Transverse colon (tissue), 3 donors: ENCODE measurements at regions not wholly inside any gene's neighbourhood (a gene's known extent, or its start where the extent isn't known, plus 50 kb on each side); places are given as distances from the start of the nearest gene placed in this dataset.

ENCODE experiments used
- EP300 ChIP-seq: sonication (generic); formaldehyde crosslinking; IDR thresholded peaks from one replicate; pipeline ENCODE4 v1.6.1; 2017; ENCODE audit warnings: antibody characterized with exemption, low read depth
- POLR2A ChIP-seq: fragments of 450-650 bp; IDR thresholded peaks from one replicate; pipeline ENCODE4 v1.6.1; 2016; ENCODE audit warnings: antibody characterized with exemption, mild to moderate bottlenecking, moderate library complexity
- TF ChIP-seq, protein P1 (sequence below), 5 experiments: fragments of 200-600 bp in 3 of 5; fragments of 450-650 bp in 2 of 5; sonication (generic) in 3 of 5; IDR thresholded peaks; 1 replicate in 2 of 5; 2 replicates in 3 of 5; pipeline ENCODE4 v1.5.1; 2016 to 2017; ENCODE audit warnings: antibody characterized with exemption in 5 of 5, inconsistent platforms in 3 of 5, mild to moderate bottlenecking in 2 of 5, moderate library complexity in 1 of 5

DNA sequence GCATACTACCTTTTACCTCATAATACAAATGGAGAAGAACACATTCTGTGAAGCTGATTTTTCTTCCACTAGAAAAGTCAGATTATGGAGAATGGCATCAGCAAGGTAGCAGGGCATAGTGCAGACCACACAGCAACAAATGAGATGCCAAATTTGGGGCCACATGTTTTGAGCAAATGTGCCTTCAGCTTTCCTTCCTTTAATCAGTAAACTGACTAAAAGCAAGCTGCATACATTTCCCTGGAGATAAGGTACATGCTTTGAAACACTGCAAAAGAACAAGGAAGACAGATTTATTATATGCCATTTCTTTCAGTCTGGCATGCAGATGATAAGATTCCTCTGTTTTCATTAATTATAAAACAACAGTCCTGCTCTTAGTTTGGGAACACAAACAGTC is 67.1 kb upstream of the GUCY1A1 start:
- no peak for TF ChIP-seq EP300
- TF ChIP-seq POLR2A = no peak
- TF ChIP-seq, protein P1, sequence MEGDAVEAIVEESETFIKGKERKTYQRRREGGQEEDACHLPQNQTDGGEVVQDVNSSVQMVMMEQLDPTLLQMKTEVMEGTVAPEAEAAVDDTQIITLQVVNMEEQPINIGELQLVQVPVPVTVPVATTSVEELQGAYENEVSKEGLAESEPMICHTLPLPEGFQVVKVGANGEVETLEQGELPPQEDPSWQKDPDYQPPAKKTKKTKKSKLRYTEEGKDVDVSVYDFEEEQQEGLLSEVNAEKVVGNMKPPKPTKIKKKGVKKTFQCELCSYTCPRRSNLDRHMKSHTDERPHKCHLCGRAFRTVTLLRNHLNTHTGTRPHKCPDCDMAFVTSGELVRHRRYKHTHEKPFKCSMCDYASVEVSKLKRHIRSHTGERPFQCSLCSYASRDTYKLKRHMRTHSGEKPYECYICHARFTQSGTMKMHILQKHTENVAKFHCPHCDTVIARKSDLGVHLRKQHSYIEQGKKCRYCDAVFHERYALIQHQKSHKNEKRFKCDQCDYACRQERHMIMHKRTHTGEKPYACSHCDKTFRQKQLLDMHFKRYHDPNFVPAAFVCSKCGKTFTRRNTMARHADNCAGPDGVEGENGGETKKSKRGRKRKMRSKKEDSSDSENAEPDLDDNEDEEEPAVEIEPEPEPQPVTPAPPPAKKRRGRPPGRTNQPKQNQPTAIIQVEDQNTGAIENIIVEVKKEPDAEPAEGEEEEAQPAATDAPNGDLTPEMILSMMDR (IDR thresholded peaks at IDR 0.05) = no peak
